ENCODE measurements at regions not wholly inside any gene's neighbourhood (a gene's known extent, or its start where the extent isn't known, plus 50 kb on each side); places are given as distances from the start of the nearest gene placed in this dataset.

- no peak for TF ChIP-seq CTCF (IDR thresholded peaks at IDR 0.05; ENCODE audit: insufficient read depth, low read length, poor library complexity, severe bottlenecking)
- H3K36me3 ChIP-seq (ENCODE audit: control insufficient read depth, insufficient read depth, low read length), result no peaks in the 10 kb centered on the region
- no peaks in the 10 kb centered on the region for H3K27me3 ChIP-seq (ENCODE audit: control insufficient read depth, insufficient read depth, low read length)
- no peak overlapping the region for H3K4me3 ChIP-seq (ENCODE audit: low read depth, low read length)
- no peak for DNase-seq (ENCODE audit: low read depth)
These were observed 104.5 kb downstream of the CHST1 start for GRCh38 chr11:45560913-45561281.

DNA sequence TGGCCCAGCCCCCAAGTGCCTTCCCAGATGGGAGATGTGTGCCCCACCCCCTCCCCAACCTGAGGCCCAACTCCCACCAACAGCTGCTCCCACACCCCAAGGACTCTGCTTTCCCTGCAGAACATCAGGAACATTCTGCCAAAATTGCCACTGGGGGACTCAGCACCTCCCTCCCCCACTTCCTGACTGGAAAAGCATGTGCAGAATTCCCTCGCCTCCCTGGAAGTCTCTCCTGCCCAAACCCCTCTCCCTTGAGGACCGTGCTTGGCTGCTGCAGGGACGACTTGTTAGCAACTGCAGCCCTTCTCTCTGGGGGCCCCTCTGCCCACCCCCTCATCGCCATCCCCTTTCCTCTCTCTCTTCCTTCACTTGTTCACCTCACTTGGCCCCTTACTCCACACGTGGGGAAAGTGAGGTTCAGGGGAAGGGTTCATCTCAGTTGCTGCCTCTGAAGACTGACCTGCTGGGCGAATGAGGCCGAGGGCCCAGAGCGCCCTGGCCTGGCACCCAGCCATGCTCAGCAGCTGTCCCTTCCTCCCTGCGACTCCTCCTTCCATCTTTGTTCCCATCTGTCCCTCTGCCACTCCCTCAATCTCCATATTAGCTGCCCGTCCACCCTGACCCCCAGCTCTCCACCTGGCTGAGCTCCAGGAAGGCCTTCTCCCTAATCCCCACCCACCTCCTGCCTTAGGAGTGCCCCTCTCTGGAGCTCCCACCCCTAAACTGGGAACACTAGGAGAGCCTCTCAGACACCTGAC lies 105.1 kb downstream of the CHST1 start:
- no peaks in the 10 kb centered on the region for H3K36me3 ChIP-seq (ENCODE audit: control insufficient read depth, insufficient read depth, low read length)
- no peak for TF ChIP-seq CTCF (IDR thresholded peaks at IDR 0.05; ENCODE audit: insufficient read depth, low read length, poor library complexity, severe bottlenecking)
- no peak for DNase-seq (ENCODE audit: low read depth)
- H3K27me3 ChIP-seq (ENCODE audit: control insufficient read depth, insufficient read depth, low read length), result no peaks in the 10 kb centered on the region
- H3K4me3 ChIP-seq (ENCODE audit: low read depth, low read length), result no peak overlapping the region

- no peak for TF ChIP-seq CTCF (IDR thresholded peaks at IDR 0.05; ENCODE audit: insufficient read depth, low read length, poor library complexity, severe bottlenecking)
- no peak for DNase-seq (ENCODE audit: low read depth)
- Histone ChIP-seq H3K4me3 (ENCODE audit: low read depth, low read length) (no peak overlapping the region), H3K27me3 (ENCODE audit: control insufficient read depth, insufficient read depth, low read length) (no peaks in the 10 kb centered on the region), H3K36me3 (ENCODE audit: control insufficient read depth, insufficient read depth, low read length) (no peaks in the 10 kb centered on the region)
These were observed 108.3 kb downstream of the CHST1 start for GRCh38 chr11:45556851-45557707.

- no peak overlapping the region for H3K4me3 ChIP-seq (ENCODE audit: low read depth, low read length)
- no peaks in the 10 kb centered on the region for H3K36me3 ChIP-seq (ENCODE audit: control insufficient read depth, insufficient read depth, low read length)
- no peaks in the 10 kb centered on the region for H3K27me3 ChIP-seq (ENCODE audit: control insufficient read depth, insufficient read depth, low read length)
- no peak for TF ChIP-seq CTCF (IDR thresholded peaks at IDR 0.05; ENCODE audit: insufficient read depth, low read length, poor library complexity, severe bottlenecking)
- DNase-seq (ENCODE audit: low read depth), result no peak
These were observed 111.0 kb downstream of the CHST1 start for GRCh38 chr11:45554230-45554967.

DNA sequence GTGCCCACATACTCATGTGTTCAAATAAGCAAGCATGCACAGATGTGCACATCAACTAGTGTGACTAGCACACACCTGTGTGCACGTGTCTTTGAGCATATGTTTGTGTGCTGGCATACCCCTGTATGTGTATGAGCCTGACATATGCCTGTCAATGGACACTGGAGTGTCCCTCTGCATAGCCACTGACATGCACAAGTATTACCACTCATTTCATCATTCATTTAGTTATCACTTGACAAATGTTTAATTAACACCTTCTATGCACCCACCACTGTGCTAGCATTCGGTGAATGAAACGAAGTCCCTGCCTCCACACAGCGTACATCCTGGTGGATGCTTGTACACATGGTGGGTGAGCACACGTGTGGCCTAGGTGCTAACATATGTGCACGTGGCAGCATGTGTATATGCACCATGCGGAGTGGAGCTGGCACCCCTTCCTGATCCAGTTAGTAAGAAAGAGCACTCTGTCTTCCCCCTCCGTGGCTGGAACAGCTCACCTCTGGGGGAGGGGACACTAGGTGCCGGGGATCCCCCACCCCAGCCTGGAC lies 112.0 kb downstream of the CHST1 start:
- TF ChIP-seq CTCF (IDR thresholded peaks at IDR 0.05; ENCODE audit: insufficient read depth, low read length, poor library complexity, severe bottlenecking), result no peak
- Histone ChIP-seq H3K36me3 (ENCODE audit: control insufficient read depth, insufficient read depth, low read length) (no peaks in the 10 kb centered on the region), H3K4me3 (ENCODE audit: low read depth, low read length) (no peak overlapping the region), H3K27me3 (ENCODE audit: control insufficient read depth, insufficient read depth, low read length) (no peaks in the 10 kb centered on the region)
- no peak for DNase-seq (ENCODE audit: low read depth)
